22Rv1 (cell line): ENCODE measurements at regions not wholly inside any gene's neighbourhood (a gene's known extent, or its start where the extent isn't known, plus 50 kb on each side); places are given as distances from the start of the nearest gene placed in this dataset.
A peak's percentile ranks its signal among the peaks of the same experiment; 100 is the strongest.
"Not testable (repeated sequence)": the region's sequence is repeated elsewhere in the genome, so short reads cannot be mapped to it uniquely, and the experiment has no call there.

ENCODE experiments used
- H3K27ac ChIP-seq: fragments of 450-650 bp; 2 replicates; pipeline ENCODE4 v1.5.1; 2017
- ZFX ChIP-seq: fragments of 450-650 bp; IDR thresholded peaks from 2 replicates; pipeline ENCODE4 v1.6.1; 2017; ENCODE audit warnings: antibody characterized with exemption, borderline replicate concordance
- TF ChIP-seq, protein P1 (sequence below): fragments of 450-650 bp; IDR thresholded peaks from 2 replicates; pipeline ENCODE4 v1.5.1; 2017; ENCODE audit warnings: mild to moderate bottlenecking

DNA sequence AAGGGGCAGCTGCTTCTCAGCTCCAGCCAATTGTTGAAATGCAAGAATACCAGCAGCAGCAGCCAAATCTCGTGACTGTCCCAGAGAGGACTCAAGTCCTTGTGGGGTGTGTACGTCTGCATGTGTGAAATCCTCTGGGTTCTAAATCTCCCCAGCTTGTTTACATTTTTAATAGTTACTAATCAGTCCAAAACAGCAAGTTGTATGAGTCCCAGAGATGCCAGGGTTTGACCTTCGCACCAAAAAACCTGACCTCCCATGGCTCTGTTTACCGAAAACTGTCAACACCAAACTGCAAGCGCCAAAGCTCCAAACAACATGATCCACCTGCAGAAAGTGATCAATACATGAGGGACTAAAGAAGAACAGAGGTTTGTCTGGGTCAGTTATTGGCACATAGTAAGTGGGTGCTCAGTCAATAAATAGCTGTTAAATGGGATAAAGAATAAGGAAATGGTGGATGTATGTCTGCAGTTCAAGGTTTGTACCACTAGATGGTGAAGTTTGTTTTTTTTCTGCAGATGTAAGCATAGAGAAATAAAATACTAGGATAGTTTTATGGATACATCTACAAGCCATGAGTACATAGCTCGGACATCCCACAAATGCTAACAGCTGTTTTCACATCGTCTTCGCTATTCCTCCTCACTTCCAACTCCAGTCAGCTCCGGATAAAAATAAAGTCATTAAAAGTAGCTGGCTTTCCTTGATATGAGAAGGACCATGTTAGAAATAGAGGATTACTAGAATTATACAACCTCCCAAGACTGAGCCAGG, 85.3 kb upstream of the ADRB2 start:
- no peak overlapping the region for H3K27ac ChIP-seq
- TF ChIP-seq, protein P1, sequence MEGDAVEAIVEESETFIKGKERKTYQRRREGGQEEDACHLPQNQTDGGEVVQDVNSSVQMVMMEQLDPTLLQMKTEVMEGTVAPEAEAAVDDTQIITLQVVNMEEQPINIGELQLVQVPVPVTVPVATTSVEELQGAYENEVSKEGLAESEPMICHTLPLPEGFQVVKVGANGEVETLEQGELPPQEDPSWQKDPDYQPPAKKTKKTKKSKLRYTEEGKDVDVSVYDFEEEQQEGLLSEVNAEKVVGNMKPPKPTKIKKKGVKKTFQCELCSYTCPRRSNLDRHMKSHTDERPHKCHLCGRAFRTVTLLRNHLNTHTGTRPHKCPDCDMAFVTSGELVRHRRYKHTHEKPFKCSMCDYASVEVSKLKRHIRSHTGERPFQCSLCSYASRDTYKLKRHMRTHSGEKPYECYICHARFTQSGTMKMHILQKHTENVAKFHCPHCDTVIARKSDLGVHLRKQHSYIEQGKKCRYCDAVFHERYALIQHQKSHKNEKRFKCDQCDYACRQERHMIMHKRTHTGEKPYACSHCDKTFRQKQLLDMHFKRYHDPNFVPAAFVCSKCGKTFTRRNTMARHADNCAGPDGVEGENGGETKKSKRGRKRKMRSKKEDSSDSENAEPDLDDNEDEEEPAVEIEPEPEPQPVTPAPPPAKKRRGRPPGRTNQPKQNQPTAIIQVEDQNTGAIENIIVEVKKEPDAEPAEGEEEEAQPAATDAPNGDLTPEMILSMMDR = peak; percentile 79
- TF ChIP-seq ZFX = no peak

DNA sequence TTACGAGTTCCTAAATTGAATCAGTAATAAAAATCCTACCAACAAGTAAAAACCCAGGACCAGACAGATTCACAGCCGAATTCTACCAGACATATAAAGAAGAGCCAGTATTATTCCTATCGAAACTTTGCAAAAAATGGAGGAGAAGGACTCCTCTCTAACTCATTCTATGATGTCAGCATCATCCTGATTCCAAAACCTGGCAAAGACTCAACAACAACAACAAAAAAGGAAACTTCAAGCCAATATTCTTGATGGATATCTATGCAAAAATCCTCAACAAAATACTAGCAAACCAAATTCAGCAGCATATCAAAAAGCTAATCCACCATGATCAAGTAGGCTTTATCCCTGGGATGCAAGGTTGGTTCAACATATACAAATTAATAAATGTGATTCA, 84.6 kb upstream of the ADRB2 start:
- H3K27ac ChIP-seq = not testable (repeated sequence)

DNA sequence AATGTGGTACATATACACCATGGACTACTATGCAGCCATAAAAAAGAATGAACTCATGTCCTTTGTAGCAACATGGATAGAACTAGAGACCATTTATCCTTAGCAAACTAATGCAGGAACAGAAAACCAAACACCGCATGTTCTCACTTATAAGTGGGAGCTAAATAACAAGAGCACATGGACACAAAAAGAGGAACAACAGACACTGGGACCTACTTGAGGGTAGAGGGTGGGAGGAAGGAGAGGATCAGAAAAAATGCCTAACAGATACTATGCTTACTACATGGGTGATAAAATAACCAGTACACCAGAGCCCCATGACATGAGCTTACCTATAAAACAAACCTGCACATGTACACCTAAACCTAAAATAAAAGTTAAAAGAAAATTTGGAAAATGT, 82.0 kb upstream of the ADRB2 start:
- not testable (repeated sequence) for H3K27ac ChIP-seq

DNA sequence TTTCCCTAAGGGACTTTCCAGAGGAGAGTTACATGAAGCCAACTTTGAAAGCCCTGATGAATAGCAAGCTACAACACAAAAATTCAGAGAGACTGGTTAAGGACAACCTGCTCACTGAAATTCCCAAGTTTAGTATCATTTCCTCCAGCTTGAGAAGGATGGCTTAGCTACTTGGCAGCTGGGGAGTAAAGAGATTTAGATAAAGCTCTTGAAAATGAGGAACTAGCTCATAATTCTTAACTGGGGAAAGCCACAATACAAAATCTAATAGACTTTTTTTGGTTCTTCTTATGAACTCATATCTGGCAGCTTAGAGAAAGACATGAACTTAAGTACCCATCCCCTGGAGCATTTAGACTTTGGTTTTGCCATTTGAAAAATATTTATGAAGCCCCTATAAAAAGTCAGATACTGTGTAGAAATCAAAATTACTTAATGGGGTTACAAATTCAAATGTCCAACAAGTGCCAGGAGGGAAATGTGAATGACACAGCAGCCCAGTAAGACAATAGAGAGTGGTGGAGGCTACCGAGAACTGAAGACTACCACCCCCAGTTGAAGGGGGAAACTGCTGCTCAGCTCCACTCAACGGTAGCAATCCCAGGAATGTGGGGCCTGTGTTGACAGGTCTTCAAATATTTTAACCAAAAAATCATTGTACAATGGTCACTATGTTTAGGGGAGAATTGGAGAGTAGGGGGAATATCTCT, 79.4 kb upstream of the ADRB2 start:
- H3K27ac ChIP-seq = no peak overlapping the region
- no peak for TF ChIP-seq ZFX
- TF ChIP-seq, protein P1 = no peak

DNA sequence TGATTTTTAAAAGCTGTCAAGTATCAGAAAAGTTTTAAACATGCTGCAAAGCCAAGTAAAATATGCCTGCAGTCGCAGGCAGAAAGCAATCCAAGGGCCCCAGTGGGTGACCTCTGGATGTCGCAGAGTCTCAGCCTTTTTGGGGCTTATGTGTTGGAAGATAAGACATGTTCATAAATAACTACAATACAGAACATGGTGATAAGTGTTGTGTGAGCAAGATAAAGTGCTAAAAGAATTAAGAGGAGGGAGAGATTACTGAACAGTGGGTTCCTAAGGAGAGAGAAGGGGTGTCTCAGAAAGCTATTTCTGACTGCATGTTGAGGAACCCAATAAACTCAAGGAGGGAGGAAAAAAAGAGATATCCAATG, 78.9 kb upstream of the ADRB2 start:
- H3K27ac ChIP-seq = no peak overlapping the region
- TF ChIP-seq, protein P1 = no peak
- TF ChIP-seq ZFX = no peak

DNA sequence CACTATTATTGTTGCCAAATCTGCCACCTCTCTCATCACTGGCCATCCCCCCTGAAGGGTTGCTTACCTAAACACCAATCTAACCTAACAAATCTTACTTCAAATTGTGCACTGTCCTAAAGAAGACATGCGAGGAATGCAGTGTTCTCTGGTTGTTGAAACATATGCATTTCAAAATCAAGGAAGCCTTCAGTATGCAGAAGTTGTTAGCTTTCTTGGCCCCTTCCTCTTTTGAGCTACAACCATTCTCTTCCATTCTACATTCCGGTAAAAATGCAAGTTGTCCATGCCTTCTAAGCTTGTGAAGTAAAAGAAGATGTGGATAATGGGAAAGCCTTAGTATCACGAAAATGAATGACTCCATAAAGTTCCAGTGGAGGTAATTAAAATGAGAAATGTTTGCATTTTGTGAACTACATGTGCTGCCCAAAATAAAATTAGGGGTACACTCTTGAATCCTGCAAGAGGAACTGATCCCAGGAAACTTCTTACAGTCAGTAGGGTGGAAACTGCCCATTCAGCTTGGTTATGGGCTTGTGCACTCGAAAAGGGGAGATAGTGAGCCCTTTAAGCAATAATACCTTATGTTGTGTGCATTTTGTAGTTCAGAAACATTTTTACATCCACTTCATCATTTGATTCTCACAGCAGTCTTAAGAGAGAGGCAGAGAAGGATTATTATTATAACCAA, 77.6 kb upstream of the ADRB2 start:
- no peak for TF ChIP-seq ZFX
- TF ChIP-seq, protein P1 = no peak
- H3K27ac ChIP-seq = no peak overlapping the region

DNA sequence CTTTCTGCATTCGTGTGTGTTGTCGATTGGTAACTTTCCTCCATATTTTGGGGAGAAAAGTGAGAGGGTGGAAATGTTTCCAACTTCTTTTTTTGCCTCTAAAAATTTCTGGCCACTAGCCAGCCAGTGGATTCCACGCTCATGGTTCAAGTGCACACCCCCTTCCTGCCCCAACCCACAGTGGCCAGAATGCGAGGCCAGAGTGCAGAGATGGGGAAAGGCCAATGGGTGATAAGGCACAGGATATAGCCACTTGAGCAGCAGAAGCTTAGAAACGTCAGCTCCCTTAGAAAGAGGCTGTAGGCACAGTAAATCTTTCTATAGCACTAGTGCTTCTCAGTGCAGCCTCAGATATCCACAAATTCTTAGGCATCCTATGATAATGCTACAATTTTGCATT, 75.8 kb upstream of the ADRB2 start:
- no peak overlapping the region for H3K27ac ChIP-seq
- TF ChIP-seq, protein P1 = no peak
- no peak for TF ChIP-seq ZFX

DNA sequence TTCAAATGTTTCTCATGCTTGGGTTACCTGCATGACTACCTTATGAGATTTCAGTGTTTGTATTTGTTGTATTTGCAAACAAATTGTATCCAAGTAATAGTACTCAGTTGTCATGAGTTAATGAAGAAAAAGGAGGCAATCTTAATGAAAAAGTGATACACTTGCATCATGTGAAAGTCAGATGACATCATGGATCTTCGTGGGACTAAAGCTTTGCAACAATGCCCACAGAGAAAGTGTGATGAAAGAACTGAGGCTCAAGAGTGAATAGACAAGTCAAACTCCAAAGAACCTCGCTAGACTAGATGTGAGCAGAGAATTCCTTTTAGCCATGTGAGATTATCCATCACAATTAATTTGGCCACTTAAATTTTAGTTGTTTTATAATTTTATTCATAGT, 75.4 kb upstream of the ADRB2 start:
- TF ChIP-seq ZFX = no peak
- TF ChIP-seq, protein P1 = no peak
- no peak overlapping the region for H3K27ac ChIP-seq

DNA sequence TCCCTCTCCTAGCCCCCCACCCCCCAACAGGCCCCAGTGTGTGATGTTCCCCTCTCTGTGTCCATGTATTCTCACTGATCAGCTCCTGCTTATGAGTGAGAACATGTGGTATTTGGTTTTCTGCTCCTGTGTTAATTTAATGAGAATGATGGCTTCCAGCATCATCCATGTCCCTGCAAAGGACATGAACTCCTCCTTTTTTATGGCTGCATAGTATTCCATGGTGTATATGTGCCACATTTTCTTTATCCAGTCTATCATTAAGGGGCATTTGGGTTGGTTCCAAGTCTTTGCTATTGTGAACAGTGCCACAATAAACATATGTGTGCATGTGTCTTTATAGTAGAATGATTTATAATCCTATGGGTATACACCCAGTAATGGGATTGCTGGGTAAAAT, 74.0 kb upstream of the ADRB2 start:
- not testable (repeated sequence) for H3K27ac ChIP-seq
